ENCODE measurements at regions not wholly inside any gene's neighbourhood (a gene's known extent, or its start where the extent isn't known, plus 50 kb on each side); places are given as distances from the start of the nearest gene placed in this dataset.

DNA sequence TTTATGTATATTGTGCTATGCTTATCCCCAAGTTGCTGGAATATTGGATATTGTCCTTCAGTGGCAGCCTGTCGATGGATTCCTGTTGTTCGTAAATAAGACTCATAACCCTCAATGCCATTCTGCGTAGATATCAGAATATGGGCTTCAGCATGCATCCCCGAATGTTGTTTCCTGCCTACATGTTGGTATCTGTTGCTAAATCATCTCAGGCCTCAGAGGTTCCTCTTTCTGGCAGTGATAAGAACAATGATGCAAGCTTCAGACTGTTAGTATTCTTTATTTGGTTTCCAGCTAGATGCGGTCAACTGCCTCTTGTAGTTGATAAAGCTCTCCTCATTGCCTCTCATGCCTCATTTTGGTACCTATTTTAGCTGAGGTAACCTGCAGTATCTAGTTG, 2082.6 kb downstream of the MRPL39 start:
- H3K4me3 ChIP-seq: no peak overlapping the region
- no peak overlapping the region for H3K27ac ChIP-seq
- H3K9me3 ChIP-seq: no peaks in the 10 kb centered on the region
- TF ChIP-seq EP300 (IDR thresholded peaks at IDR 0.05): no peak
- TF ChIP-seq, protein P1, sequence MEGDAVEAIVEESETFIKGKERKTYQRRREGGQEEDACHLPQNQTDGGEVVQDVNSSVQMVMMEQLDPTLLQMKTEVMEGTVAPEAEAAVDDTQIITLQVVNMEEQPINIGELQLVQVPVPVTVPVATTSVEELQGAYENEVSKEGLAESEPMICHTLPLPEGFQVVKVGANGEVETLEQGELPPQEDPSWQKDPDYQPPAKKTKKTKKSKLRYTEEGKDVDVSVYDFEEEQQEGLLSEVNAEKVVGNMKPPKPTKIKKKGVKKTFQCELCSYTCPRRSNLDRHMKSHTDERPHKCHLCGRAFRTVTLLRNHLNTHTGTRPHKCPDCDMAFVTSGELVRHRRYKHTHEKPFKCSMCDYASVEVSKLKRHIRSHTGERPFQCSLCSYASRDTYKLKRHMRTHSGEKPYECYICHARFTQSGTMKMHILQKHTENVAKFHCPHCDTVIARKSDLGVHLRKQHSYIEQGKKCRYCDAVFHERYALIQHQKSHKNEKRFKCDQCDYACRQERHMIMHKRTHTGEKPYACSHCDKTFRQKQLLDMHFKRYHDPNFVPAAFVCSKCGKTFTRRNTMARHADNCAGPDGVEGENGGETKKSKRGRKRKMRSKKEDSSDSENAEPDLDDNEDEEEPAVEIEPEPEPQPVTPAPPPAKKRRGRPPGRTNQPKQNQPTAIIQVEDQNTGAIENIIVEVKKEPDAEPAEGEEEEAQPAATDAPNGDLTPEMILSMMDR (IDR thresholded peaks at IDR 0.05): no peak
- TF ChIP-seq POLR2A (IDR thresholded peaks at IDR 0.05): no peak
- no peak for TF ChIP-seq POLR2AphosphoS5 (IDR thresholded peaks at IDR 0.05)
- no peaks in the 10 kb centered on the region for H3K4me1 ChIP-seq
- intact Hi-C loops (cut with DNase I): no loop called here
- H3K36me3 ChIP-seq: no peaks in the 10 kb centered on the region
- 82 to 89% methylated on average over 5 of the region's 5 CpGs for WGBS, 2 donors
- no peaks in the 10 kb centered on the region for H3K27me3 ChIP-seq
- DNase-seq: no peak

DNA sequence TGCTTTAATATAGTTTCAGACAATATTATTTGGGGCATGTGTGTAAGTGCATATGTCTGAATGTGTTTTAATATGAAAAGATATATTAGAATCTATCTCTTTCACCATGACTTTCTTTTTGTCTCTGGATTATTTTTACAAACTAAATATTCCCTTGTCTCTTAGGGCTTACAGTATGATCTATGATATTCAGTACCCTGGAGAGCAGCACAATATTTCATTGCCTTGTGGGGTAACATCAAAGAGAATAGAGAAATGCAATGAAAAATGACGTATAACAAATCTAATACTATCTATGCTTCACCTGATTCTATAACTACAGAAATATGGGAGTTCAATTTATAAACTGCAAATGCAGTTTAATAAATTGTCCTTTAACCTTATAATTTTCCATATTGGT, 2084.5 kb downstream of the MRPL39 start:
- no peak for DNase-seq
- WGBS, 2 donors: 55 to 70% methylated on average over 1 of the region's 1 CpG
- H3K4me3 ChIP-seq: no peak overlapping the region
- H3K9me3 ChIP-seq: no peaks in the 10 kb centered on the region
- no peaks in the 10 kb centered on the region for H3K36me3 ChIP-seq
- no peaks in the 10 kb centered on the region for H3K4me1 ChIP-seq
- no peaks in the 10 kb centered on the region for H3K27me3 ChIP-seq
- intact Hi-C loops (cut with DNase I): no loop called here
- H3K27ac ChIP-seq: no peak overlapping the region
- TF ChIP-seq EP300 (IDR thresholded peaks at IDR 0.05): no peak
- TF ChIP-seq POLR2AphosphoS5 (IDR thresholded peaks at IDR 0.05): no peak
- no peak for TF ChIP-seq POLR2A (IDR thresholded peaks at IDR 0.05)
- TF ChIP-seq, protein P1 (IDR thresholded peaks at IDR 0.05): no peak

DNA sequence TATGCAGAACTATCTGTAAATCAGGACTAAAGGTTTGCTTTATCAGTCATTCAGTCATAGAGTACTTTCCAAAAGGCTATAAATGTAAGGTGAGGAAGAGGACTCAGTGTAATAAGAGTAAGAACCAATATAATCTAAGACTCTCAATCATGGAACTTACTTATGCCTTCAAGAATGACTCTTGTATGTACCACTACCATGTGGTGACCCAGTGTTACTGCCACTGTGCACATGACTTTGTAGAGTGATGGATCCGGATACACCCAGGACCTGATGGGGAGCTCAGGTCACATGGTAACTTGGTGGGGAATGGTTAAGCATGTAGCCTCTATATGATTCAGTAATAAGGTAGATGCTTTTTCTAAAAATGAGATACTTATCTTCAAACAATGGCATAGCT, 2099.8 kb downstream of the MRPL39 start:
- DNase-seq: no peak
- WGBS, 2 donors: 93 to 97% methylated on average over 1 of the region's 1 CpG
- intact Hi-C loops (cut with DNase I): no loop called here
- no peaks in the 10 kb centered on the region for H3K36me3 ChIP-seq
- H3K9me3 ChIP-seq: peaks cover 0 to 2% (median 0%) of the 10 kb centered on the region in 4 donors
- H3K4me3 ChIP-seq: no peak overlapping the region
- TF ChIP-seq POLR2A (IDR thresholded peaks at IDR 0.05) (no peak), POLR2AphosphoS5 (IDR thresholded peaks at IDR 0.05) (no peak), EP300 (IDR thresholded peaks at IDR 0.05) (no peak)
- TF ChIP-seq, protein P1 (IDR thresholded peaks at IDR 0.05): no peak
- no peaks in the 10 kb centered on the region for H3K27me3 ChIP-seq
- no peak overlapping the region for H3K27ac ChIP-seq
- H3K4me1 ChIP-seq: no peaks in the 10 kb centered on the region

DNA sequence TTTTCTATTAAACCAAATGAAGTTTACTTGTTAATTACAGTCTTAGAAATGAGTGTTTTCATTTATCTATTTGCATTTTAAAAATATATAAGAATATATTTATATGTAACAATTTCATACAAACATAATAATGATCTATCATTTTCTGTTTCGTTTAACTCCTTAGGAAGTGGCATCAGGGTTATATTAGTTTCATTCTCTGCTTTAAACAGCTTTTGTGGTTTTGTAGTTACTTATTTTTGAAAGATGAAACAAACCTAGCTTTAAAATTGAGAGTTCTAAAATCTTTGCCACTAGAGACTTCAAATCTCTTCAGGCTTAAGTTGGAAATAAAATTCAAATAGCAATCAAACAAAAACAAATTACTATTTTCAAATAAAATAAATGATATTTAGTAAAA, 2110.6 kb downstream of the MRPL39 start:
- intact Hi-C loops (cut with DNase I): no loop called here
- WGBS, 2 donors: 44 to 65% methylated on average over 1 of the region's 1 CpG

DNA sequence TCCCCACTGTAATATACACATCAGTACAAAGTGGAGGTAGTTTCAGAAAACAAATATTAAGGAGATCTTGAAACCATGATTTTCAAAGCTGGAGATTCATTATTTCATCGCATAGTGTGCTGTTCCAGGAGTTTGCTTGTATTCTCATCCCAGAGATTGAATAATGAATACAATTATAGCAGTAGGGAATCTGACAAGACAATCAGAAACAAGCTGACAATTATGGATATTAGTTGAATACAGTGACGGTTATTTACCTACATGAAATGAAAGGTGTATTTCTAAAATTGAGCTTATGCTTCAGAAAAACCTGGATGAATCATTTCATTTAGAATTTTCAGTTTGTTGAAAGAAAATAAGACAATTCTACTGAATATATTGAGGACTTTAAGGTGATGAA, 2119.0 kb downstream of the MRPL39 start:
- no peak for DNase-seq
- WGBS, 2 donors: 83 to 93% methylated on average over 2 of the region's 2 CpGs
- intact Hi-C loops (cut with DNase I): no loop called here

More for the DNA sequence above, 2110.6 kb downstream of the MRPL39 start:
- H3K4me1 ChIP-seq: no peaks in the 10 kb centered on the region
- no peak for DNase-seq
- H3K9me3 ChIP-seq: peaks cover 0 to 3% (median 0%) of the 10 kb centered on the region in 4 donors
- no peak overlapping the region for H3K27ac ChIP-seq
- no peaks in the 10 kb centered on the region for H3K27me3 ChIP-seq
- TF ChIP-seq POLR2AphosphoS5 (IDR thresholded peaks at IDR 0.05): no peak
- TF ChIP-seq EP300 (IDR thresholded peaks at IDR 0.05): no peak
- TF ChIP-seq, protein P1 (IDR thresholded peaks at IDR 0.05): no peak
- no peak for TF ChIP-seq POLR2A (IDR thresholded peaks at IDR 0.05)
- no peak overlapping the region for H3K4me3 ChIP-seq
- H3K36me3 ChIP-seq: no peaks in the 10 kb centered on the region

More for the DNA sequence above, 2119.0 kb downstream of the MRPL39 start:
- Histone ChIP-seq H3K4me3 (no peak overlapping the region), H3K4me1 (no peaks in the 10 kb centered on the region), H3K36me3 (no peaks in the 10 kb centered on the region), H3K27ac (no peak overlapping the region), H3K27me3 (no peaks in the 10 kb centered on the region), H3K9me3 (no peaks in the 10 kb centered on the region)
- TF ChIP-seq POLR2AphosphoS5 (IDR thresholded peaks at IDR 0.05) (no peak), EP300 (IDR thresholded peaks at IDR 0.05) (no peak), POLR2A (IDR thresholded peaks at IDR 0.05) (no peak)
- TF ChIP-seq, protein P1 (IDR thresholded peaks at IDR 0.05): no peak
